Keratinocyte (primary cell): ENCODE measurements at regions not wholly inside any gene's neighbourhood (a gene's known extent, or its start where the extent isn't known, plus 50 kb on each side); places are given as distances from the start of the nearest gene placed in this dataset.
A peak's percentile ranks its signal among the peaks of the same experiment; 100 is the strongest.

Experiments used
- DNase-seq: peaks from one replicate; pipeline ENCODE4 v3.0.0-alpha.2; 2011; ENCODE audit warnings: low read depth, missing footprints, low spot score
- FAIRE-seq: peaks from 2 replicates; lab custom pipeline; 2011; peaks lifted over from hg19 to GRCh38; lab: Jason Lieb, UNC
- H2AFZ ChIP-seq: 2 replicates; pipeline ENCODE4 v1.6.0; 2012; ENCODE audit warnings: low read length, control low read depth, inconsistent platforms; ENCODE audit not compliant: control insufficient read depth
- H3K27ac ChIP-seq: 2 replicates; pipeline ENCODE4 v1.5.1; 2011; ENCODE audit warnings: low read length; ENCODE audit not compliant: control insufficient read depth, insufficient read depth
- H3K27me3 ChIP-seq: 3 replicates; pipeline ENCODE4 v1.6.0; 2011; ENCODE audit warnings: low read length; ENCODE audit not compliant: control insufficient read depth, insufficient read depth; ENCODE audit errors: extremely low read depth
- H3K36me3 ChIP-seq, 2 experiments: 2 replicates in 1 of 2; 3 replicates in 1 of 2; pipeline ENCODE4 v1.5.1; 2011; ENCODE audit warnings: low read length in 2 of 2, mild to moderate bottlenecking in 1 of 2; ENCODE audit not compliant: control insufficient read depth in 2 of 2, insufficient read depth in 2 of 2; ENCODE audit errors: extremely low read depth in 1 of 2
- H3K4me1 ChIP-seq: 3 replicates; pipeline ENCODE4 v1.5.1; 2011; ENCODE audit warnings: low read length; ENCODE audit not compliant: control insufficient read depth, insufficient read depth; ENCODE audit errors: extremely low read depth
- H3K4me2 ChIP-seq: 3 replicates; pipeline ENCODE4 v1.6.0; 2011; ENCODE audit warnings: low read depth, low read length; ENCODE audit not compliant: control insufficient read depth, insufficient read depth; ENCODE audit errors: extremely low read depth
- H3K4me3 ChIP-seq, 3 experiments: fragments of 200-600 bp in 1 of 3; sonication (generic) in 1 of 3; 2 replicates in 2 of 3; 3 replicates in 1 of 3; pipeline ENCODE4 v1.5.1; 2011 to 2016; ENCODE audit warnings: low read length in 3 of 3, mild to moderate bottlenecking in 3 of 3, control low read depth in 2 of 3, inconsistent platforms in 1 of 3, low read depth in 1 of 3, mixed read lengths in 1 of 3, mixed run types in 1 of 3, moderate library complexity in 1 of 3; ENCODE audit not compliant: control insufficient read depth in 2 of 3, insufficient read depth in 2 of 3; ENCODE audit errors: extremely low read depth in 1 of 3
- H3K79me2 ChIP-seq: 2 replicates; pipeline ENCODE4 v1.6.0; 2012; ENCODE audit warnings: low read length; ENCODE audit not compliant: control insufficient read depth, insufficient read depth
- H3K9ac ChIP-seq: 3 replicates; pipeline ENCODE4 v1.6.0; 2011; ENCODE audit warnings: low read length; ENCODE audit not compliant: control insufficient read depth, insufficient read depth; ENCODE audit errors: extremely low read depth
- H3K9me1 ChIP-seq: 3 replicates; pipeline ENCODE4 v1.6.0; 2011; ENCODE audit warnings: low read length; ENCODE audit not compliant: control insufficient read depth, insufficient read depth; ENCODE audit errors: extremely low read depth
- H3K9me3 ChIP-seq: 2 replicates; pipeline ENCODE4 v1.5.1; 2012; ENCODE audit warnings: low read depth, low read length; ENCODE audit not compliant: control insufficient read depth
- H4K20me1 ChIP-seq: 3 replicates; pipeline ENCODE4 v1.6.0; 2011; ENCODE audit warnings: low read length; ENCODE audit not compliant: control insufficient read depth, insufficient read depth; ENCODE audit errors: extremely low read depth
- EZH2 ChIP-seq: IDR thresholded peaks from one replicate; pipeline ENCODE4 v1.6.1; 2012; ENCODE audit warnings: inconsistent platforms, mild to moderate bottlenecking, low read length, moderate library complexity
- dilution Hi-C: fragments of 300-500 bp; cut with MboI; formaldehyde crosslinking; loops from one replicate; pipeline ENCODE4 v1.7.0; 2020; ENCODE audit warnings: low sequenced_read_pairs; ENCODE audit not compliant: extremely low pct_ligation_motif_present
- TF ChIP-seq, protein P1 (sequence below), 3 experiments: IDR thresholded peaks in 1 of 3; conservative IDR thresholded peaks in 1 of 3; optimal IDR thresholded peaks in 1 of 3; 2 replicates in 2 of 3; 3 replicates in 1 of 3; pipeline versions ENCODE3 to v1.5.1; 2011; ENCODE audit warnings: low read length in 3 of 3, mild to moderate bottlenecking in 3 of 3, moderate library complexity in 2 of 3, control low read depth in 1 of 3, inconsistent platforms in 1 of 3; ENCODE audit not compliant: insufficient read depth in 2 of 3; ENCODE audit errors: extremely low read depth in 1 of 3

DNA sequence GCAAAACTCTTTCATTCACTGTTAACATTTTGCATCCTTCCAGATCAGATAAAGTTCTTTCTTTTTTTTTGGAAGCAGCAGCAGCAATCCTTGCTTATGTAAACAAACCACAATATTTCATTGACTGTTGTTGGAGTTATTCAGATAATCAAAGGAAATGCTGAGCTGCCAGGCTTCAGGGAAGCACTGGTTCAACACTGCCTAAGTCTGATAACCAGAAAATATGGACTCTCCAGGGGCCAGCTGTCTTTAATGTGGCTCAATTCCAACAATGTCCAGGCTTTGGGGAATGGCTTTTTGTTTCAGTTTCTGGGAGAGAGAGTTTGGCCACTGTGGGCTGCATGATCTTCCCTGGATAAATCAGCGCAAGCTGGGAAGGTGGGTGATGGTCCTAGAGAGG, 354.3 kb downstream of the AKAIN1 start:
- no peak overlapping the region for H3K4me2 ChIP-seq
- H4K20me1 ChIP-seq, result no peaks in the 10 kb centered on the region
- FAIRE-seq (no peak), DNase-seq (no peak)
- dilution Hi-C loops, result no loop called here
- no peak overlapping the region for H3K27ac ChIP-seq
- no peak for TF ChIP-seq EZH2
- TF ChIP-seq, protein P1, sequence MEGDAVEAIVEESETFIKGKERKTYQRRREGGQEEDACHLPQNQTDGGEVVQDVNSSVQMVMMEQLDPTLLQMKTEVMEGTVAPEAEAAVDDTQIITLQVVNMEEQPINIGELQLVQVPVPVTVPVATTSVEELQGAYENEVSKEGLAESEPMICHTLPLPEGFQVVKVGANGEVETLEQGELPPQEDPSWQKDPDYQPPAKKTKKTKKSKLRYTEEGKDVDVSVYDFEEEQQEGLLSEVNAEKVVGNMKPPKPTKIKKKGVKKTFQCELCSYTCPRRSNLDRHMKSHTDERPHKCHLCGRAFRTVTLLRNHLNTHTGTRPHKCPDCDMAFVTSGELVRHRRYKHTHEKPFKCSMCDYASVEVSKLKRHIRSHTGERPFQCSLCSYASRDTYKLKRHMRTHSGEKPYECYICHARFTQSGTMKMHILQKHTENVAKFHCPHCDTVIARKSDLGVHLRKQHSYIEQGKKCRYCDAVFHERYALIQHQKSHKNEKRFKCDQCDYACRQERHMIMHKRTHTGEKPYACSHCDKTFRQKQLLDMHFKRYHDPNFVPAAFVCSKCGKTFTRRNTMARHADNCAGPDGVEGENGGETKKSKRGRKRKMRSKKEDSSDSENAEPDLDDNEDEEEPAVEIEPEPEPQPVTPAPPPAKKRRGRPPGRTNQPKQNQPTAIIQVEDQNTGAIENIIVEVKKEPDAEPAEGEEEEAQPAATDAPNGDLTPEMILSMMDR (optimal IDR thresholded peaks at IDR 0.05 in 1 of 3, IDR thresholded peaks at IDR 0.05 in 1 of 3, conservative IDR thresholded peaks at IDR 0.05 in 1 of 3; ENCODE audit: extremely low read depth in 1 of 3, insufficient read depth in 2 of 3, low read length in 3 of 3), result no peak
- no peaks in the 10 kb centered on the region for H3K9me1 ChIP-seq
- H3K79me2 ChIP-seq, result no peaks in the 10 kb centered on the region
- H3K36me3 ChIP-seq, result no peaks in the 10 kb centered on the region
- no peak overlapping the region for H3K4me3 ChIP-seq
- H2AFZ ChIP-seq, result no peak overlapping the region
- no peaks in the 10 kb centered on the region for H3K4me1 ChIP-seq
- H3K9ac ChIP-seq, result no peak overlapping the region
- no peaks in the 10 kb centered on the region for H3K9me3 ChIP-seq
- no peaks in the 10 kb centered on the region for H3K27me3 ChIP-seq

DNA sequence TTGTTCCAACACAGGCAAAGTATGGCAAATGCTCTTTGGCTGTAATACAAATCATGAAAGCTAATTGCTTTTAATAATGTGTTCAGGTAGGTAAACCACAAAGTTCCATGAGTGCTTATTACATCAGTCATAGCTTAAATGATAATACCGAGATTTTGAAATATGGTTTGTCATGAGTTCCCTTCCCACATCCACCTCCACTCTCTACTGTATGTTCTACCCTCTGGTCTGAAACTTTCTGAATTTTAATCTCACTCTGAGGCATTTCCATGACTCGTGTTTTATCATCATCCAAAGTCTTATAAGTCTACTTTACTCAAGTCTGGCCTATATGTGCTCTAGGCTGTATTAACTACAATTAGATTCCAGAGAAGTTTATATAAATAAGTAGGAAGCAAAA, 354.8 kb downstream of the AKAIN1 start:
- Histone ChIP-seq H4K20me1 (no peaks in the 10 kb centered on the region), H3K4me3 (no peak overlapping the region), H3K9me1 (no peaks in the 10 kb centered on the region), H3K27ac (no peak overlapping the region), H3K4me2 (no peak overlapping the region), H2AFZ (no peak overlapping the region), H3K79me2 (no peaks in the 10 kb centered on the region), H3K9ac (no peak overlapping the region), H3K9me3 (no peaks in the 10 kb centered on the region), H3K4me1 (no peaks in the 10 kb centered on the region), H3K36me3 (no peaks in the 10 kb centered on the region), H3K27me3 (no peaks in the 10 kb centered on the region)
- no peak for TF ChIP-seq EZH2
- TF ChIP-seq, protein P1 (optimal IDR thresholded peaks at IDR 0.05 in 1 of 3, IDR thresholded peaks at IDR 0.05 in 1 of 3, conservative IDR thresholded peaks at IDR 0.05 in 1 of 3; ENCODE audit: extremely low read depth in 1 of 3, insufficient read depth in 2 of 3, low read length in 3 of 3), result no peak
- DNase-seq (peak; percentile 1), FAIRE-seq (no peak)
- dilution Hi-C loops, result no loop called here
